GM21737 (cell line): ENCODE measurements at regions not wholly inside any gene's neighbourhood (a gene's known extent, or its start where the extent isn't known, plus 50 kb on each side); places are given as distances from the start of the nearest gene placed in this dataset.

Source experiments
- ATAC-seq: cut with Tn5 transposase; IDR thresholded peaks from one replicate; pipeline ENCODE4 v1.9.1; 2021; ENCODE audit warnings: mild to moderate bottlenecking, moderate library complexity; ENCODE audit not compliant: unreplicated experiment

DNA sequence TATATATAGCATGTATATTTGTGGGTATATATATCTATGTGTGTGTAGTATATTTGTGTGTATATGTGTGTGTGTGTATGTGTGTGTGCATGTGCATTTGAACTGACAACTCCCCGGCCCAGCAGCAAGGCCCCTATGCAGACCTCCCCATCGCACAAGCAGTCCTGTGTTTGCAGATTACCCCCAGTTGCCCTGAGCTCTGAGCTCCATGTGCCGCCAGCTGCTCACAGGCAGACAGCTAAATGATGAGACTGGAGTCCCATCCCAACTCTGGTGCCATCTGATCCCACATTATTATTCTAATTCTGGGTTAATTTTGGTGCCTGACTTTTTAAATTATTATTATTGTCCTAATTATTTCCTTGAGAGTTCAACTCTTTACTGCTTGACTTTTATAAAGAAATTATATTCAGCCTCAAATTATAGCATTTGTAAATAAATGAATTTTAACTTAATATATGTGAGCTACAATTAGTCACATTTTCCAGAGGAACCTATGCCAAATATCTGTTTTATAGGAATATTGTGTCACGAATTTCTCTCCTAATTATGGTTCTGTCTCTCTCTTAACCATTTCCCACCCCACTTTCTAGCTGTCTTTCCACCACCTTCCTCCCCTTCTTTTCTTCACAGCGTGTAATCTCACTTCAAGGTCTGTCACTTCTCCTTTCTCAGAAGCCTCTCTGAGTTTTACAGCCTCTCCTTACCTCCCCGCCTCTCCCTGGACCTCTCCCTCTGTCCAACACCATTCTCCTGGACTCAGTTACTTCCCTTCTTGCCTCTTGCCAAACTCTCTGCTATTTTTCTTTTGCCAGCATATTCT lies 90.6 kb upstream of the SYNDIG1 start:
- ATAC-seq: no peak

DNA sequence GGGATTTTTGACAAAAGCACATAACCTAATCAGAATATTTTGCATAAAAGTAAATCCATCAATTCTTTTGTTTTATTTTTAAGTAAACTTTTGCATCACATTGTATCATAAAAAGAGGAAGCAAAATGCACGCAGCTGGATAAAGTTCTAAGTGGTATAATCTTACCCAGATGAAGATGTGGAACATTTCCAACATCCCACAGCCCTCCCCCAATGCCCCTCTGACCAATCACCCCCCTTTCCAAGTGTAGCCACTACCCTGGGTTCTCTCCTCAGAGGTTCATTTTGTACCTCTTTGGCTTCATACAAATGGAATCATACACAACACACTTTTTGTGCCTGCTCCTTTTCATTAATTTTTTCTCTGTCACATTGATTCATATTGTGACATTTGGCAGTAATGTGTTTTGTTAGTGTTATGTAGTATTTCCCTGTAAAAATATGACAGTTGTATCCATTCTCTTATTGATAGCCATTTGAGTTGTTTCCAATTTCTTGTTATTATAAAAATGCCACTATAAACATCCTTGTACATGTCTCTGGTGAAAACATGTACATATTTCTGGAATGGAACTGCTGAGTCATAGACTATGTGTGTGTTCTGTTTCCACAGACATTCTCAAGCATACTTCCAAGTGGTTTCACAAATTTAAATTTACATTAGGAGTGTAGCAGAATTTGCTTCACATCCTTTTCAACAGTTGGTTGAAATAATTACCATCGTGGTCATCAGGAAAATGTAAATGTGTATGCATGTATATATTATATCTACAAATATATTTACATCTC lies 92.9 kb upstream of the SYNDIG1 start:
- no peak for ATAC-seq

DNA sequence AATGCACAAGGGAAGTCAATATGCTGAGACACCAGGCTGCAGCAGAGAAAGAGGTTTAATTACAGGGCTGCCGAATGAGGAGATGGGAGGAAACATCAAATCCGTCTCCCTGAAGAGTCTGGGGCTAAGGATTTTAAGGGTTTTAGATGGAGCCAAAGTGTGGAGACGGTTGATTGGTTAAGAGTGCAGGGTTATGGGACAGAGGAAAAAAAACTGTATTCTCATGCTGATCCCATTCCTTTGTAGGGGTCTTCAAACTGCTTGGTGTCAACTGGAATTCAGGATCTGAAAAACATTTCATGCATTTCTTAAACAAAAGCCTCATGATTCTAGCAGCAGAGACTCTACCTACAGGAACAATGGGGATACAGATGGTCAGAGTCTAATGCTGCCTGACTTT lies 96.1 kb upstream of the SYNDIG1 start:
- no peak for ATAC-seq

DNA sequence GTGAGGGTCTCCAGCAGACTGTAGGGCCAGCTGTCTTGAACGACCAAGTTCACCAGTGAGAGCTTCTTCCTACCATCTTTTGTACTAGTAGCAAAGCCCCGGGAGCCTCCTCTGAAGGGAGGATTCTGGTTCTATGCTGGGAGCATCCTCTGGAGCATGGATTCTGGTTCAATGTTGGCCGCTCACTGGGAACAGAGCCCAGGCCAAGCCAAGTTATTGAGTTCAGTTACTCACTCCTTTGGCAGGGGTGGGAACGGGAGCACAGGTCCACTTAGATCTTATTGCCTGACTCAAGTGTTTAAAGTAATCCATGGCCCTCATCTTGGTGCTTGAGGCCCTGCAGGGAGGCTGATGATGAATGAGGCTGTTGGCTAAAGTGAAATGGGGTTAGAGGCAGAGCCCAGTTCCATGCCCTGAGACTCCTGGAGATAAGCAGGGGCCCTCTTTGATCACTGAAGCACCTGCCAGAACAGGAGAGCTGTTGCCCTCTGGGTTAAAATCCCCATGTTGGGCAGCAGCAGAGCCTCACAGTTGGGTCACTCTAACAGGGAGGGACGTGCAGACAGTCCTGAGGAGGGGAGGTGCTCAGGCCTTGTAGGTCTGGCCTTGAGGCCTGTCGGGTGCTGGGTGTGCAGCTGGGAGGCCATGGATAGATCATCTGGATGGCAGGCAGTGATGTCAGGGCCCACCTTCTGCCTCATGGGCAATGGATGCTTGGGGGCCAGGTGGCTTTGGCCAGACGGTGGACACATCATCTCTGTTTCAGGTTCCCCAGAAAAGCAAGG lies 98.3 kb upstream of the SYNDIG1 start:
- no peak for ATAC-seq

DNA sequence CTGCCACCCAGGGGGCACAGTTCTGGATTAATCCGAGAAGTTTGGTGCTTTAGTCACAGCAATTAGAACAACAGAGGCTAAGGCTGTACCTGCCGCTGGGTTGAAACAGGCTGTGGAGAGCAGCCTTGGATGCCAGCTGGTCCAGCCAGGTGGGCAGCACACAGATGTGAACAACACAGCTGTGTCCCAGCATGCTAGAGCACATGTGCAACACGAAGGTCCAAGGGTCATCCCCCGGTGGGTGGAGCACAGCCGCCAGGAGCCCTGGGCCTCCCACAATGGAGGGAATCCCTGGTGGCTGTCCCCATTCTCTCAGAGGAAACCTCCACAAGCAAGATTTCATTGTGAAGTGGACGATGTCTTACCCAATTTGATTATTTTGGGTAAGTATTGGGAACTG lies 99.2 kb upstream of the SYNDIG1 start:
- ATAC-seq: no peak

DNA sequence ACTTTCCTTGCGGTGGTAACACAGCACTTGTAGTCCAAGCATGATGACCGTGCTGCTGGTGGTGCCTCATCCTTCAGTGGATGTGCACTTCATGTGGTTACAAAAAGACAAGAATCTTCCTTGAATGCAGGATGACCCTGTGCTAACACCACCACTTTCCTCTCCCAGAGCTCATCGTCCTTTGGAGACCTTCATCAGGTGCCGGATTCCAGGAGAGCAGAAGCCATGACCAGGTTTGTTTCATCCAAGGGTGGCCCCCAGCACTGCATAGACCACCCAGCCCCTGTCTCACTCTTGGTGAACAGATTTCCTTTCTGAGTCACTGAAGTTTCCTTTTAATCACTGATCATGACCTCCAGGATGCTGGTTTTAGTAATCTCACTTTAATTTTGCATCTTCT lies 101.2 kb upstream of the SYNDIG1 start:
- no peak for ATAC-seq

DNA sequence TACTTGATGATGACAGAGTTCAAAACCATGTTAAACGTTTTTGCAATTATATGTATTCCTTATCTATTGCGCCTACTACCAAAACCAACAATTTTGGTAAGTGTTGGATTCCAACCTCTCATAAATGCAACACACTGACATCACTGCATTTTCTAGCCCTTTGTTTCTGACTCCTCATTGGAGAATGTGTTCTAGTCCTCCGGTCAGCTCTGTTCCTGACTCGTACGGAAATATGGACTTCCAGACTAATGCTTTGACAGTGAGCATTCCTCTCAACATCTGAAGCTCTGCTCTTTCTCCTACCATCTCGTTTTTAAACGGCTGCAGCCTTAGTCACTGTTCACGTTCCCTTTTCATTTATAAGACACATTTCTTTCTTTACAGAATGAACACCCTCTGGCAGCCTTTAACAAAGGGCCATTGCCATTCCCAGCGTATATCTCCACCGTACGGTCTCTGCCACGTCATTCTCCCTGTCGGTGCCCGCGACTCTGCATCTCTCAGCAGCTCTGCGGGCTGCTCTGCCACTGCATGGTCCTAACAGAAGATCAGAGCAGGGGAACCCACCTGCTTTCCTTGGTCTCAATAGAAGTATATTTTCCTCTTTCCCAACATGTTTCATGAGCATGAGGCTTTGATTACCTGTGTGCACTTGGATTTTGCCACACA lies 103.0 kb upstream of the SYNDIG1 start:
- ATAC-seq: no peak

DNA sequence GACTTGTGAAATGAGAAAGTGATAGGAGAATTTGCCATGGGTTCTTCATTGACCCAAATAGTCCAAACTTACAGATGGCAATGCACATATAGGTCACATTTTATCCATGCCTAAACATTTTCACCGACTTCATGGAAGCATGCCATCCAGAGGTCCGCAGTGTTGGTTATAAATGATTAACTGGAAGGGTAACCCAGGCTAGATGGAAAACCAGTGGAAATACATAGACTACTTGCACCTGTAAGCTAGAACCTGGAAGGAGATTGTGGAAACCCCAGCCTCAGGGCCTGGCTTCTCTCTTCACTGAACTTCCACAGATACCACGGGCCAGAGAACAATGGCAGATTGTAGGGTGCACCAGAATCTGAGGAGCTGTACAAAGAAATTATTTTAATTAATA lies 103.8 kb upstream of the SYNDIG1 start:
- ATAC-seq: no peak

DNA sequence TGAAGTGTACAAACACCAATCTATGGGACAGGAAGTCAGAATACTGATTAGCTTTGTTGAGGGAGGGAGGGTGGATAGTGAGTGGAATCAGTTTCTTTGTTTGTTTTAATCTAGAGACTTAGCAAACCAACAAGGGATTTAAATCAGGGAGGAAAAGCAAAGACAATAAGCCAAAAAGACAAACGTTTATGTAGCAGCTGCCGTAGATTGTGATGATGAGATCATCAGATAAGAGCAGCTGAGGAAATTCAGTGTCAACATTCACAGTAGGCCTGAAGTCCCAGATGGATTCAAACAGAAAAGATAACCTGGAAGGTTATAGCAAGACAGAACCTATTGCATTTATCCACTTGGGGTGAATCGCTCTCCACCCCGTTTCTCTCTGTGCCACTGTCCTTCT lies 104.9 kb upstream of the SYNDIG1 start:
- ATAC-seq: no peak

DNA sequence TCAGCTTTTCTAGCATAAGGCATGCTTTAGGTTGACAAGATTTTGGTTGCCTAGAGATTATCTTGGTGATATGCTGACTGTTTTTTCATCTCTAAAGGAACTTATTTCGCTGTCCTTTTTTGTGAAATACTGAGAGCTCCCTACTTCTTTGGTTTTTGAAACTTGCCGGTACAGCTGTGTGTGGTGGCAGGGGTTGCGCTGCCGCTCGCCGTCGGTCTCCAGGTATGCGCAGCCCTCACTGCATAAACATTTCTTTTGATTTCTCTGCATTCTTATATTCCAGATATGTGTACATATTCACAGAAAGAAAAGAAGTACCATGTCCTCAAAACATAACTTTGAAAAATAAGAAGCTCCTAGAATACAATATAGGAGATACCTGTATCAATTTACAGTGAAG lies 106.4 kb upstream of the SYNDIG1 start:
- ATAC-seq: no peak

DNA sequence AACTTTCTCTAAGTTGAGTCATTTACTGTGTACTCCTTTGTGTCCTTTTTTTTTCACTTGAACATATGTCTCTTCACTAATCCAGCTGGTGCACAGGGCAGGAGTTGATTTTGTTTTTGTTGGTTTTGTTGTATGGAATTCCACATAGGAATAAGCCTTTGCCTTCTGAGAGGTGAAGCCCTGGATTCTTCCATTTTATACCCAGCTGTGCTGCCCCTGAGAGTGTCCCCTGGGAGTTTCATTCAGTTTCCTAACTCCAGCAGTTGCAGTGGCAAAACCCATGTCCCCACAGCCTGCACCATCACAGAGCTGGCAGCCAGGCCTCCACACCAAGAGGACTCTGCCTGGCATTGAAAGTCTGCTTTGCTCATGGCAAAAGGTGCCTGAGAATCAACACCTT lies 107.3 kb upstream of the SYNDIG1 start:
- no peak for ATAC-seq

DNA sequence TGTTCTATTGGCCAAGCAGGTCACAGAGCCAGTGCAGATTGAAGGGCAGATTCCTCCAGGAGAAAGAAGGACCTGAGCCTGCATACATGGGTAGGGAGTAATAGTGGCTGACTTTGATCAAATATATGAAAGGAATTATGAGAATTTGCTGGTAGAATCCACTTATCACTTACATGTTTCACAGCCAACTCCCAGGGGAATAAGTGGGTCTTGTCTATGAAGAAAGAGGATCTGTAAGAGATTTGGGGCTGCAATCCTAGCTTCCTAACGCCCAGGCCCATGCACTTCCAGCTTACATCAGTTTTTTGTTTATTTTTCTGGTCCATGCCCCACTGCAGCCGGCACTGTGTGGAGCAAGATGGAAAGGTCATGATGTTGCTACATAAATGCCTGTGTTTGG lies 107.9 kb upstream of the SYNDIG1 start:
- no peak for ATAC-seq

DNA sequence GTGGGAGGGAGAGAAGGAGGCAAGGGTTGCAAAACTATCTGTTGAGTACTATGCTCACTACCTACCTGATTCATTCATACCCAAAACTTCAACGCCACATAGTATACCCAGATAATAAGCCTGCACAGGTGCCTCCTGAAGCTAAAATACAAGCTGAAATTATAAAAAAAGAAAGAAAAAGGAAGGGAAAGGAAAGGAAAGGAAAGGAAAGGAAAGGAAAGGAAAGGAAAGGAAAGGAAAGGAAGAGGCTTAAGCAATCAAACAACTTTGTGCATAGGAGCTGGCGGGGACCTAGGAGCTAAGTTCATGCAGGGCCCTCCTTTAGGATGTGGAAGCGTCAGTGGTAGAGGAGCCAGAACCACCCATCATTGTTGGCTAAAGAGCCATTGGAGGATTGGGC lies 108.9 kb upstream of the SYNDIG1 start:
- ATAC-seq: no peak

DNA sequence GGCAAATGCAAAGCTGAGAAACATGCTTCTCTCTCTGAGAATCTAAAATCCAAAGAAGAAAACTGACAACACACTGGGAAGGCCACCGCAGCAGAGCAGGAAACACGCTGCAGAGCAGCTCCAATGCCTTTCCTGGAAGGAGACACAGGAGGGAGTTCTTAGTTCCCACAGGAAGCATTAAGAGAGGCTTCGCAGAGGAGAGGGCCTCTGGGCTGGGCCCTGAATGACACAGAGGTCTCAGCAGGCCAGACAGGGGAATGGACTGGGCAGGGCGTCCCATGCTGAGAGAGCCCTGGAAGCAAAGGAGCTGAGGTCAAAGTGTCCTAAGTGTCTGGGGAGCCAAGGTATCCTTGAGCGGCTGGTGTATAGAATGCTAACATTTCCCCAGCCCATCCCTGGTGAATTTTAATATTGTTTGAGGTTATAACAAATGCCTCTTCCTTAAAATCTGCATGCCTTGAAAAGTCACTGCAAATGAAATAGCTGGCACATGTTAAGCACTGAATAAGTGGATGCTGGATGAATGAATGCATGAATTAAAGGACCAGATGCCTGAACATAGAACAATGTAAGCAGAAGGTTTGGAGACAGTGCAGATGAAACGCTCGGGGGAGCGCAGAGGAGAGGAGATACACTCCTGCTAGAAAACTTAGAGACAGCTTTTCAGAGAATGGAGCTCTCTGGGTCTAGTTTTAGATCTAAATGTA lies 110.0 kb upstream of the SYNDIG1 start:
- ATAC-seq: no peak

DNA sequence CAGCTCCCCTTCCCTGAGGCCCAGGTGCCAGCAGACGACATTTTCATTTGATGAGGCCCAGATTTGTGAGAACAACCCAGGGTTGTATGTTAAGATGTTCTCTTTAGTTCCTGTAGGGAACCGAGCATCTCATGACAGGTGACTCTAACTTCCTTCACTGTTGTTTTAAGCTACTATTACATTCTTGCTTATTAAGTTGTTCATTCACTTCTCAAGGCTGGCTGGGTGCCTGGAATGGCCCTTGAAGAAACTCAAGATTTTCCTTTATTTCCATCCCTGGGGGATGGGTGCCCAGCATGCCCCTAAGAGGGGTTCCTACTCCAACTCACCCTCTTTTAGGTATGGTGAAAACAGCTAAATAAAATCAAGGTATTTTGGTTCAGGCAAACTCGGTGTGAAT lies 111.5 kb upstream of the SYNDIG1 start:
- ATAC-seq: no peak

DNA sequence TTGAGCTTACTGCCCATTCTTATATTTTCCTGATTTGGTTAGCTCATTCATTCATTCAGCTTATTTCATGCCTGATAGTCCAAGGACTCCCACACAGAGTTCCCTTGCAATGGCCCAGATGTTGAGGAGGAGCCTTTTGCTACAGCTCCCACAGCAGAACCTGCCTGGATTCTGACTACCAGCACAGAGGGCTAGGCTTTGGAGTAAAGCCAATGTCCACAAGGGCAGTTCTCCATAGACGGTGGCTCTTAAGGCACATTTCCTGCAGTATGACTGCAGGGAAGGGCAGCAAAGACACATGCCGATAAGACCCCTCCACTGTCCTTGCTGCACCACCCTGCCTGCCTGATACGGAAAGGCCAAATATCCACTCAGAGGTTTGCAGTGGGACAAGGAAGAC lies 112.3 kb upstream of the SYNDIG1 start:
- ATAC-seq: no peak

DNA sequence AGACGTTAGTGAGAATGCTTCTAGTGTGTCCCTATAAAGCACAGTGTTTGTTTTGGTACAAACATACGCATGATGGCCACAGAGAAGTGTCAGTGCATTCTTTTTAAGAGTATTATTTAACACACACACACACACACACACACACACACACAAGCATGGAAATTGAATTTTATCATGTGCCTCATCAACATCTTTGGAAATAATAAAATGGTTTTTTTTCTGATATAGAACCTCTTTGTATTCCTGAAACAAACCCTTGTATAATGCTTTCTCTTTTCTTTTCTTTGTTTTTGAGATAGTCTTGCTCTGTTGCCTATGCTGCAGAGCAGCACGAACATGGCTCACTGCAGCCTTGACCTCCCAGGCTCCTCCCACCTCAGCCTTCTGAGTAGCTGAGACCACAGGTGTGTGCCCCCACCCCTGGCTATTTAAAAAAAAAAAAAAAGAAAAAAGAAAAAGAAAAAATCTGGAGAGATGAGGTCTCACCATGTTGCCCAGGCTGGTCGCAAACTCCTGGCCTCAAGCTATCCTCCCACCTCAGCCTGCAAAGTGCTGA lies 116.2 kb upstream of the SYNDIG1 start:
- no peak for ATAC-seq

DNA sequence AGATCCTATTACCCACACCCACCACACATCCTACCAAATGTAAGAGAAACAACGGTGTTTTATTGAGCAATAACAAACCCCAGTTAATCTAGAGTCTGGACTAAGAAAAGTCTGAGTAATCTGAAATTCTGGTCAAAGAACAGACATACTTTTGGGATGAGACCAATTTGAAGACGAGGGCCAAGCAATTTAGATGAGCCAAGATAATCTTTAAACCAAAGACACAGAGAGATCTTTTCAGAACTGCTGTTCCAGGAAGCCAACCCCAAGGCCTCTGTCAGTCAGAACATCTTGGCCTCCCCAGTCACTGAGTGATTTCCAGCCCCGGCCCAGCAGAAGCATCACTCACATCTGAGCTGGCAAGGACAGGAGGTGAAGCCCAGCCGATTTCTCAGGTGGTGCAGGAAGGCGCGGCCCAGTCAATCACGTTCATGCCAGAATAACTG lies 118.5 kb upstream of the SYNDIG1 start:
- no peak for ATAC-seq

DNA sequence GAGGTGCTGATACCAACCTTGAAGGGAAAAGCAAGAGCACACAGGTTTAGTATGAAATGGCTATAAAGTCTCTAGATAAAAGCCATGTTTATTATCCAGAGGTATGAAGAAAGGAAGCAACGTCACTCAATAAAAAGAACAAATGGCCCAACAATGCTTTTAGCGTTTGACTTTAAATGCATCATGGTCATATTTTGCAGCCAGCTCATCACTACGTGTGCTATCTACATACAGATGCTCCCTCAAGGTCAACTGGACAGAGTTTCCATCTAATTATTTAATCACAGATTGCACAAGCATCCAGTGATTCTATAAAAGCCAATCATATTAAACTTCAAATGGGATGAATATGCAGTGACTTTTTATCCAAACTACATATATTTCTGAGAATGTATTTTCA lies 127.6 kb upstream of the SYNDIG1 start:
- ATAC-seq: no peak

DNA sequence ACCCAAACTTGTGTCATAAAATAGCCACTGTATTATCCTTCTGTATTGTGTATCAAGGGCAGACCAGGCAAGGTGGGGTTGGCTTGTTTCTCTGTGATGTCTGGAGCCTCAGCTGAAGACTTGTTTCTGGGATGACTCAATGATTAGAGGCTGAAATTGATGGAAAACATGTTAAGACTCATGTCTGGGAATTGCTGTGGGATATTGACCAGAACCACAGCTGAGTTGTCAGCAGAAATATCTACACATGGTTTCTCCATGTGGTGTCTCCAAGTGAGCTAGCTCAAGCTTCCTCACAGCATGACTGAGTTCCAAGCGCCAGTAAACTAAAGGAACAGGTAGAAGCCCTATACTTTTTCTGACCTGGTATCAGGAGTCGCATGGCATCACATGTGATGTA lies 128.5 kb upstream of the SYNDIG1 start:
- no peak for ATAC-seq
